ENCODE measurements at regions not wholly inside any gene's neighbourhood (a gene's known extent, or its start where the extent isn't known, plus 50 kb on each side); places are given as distances from the start of the nearest gene placed in this dataset.

DNA sequence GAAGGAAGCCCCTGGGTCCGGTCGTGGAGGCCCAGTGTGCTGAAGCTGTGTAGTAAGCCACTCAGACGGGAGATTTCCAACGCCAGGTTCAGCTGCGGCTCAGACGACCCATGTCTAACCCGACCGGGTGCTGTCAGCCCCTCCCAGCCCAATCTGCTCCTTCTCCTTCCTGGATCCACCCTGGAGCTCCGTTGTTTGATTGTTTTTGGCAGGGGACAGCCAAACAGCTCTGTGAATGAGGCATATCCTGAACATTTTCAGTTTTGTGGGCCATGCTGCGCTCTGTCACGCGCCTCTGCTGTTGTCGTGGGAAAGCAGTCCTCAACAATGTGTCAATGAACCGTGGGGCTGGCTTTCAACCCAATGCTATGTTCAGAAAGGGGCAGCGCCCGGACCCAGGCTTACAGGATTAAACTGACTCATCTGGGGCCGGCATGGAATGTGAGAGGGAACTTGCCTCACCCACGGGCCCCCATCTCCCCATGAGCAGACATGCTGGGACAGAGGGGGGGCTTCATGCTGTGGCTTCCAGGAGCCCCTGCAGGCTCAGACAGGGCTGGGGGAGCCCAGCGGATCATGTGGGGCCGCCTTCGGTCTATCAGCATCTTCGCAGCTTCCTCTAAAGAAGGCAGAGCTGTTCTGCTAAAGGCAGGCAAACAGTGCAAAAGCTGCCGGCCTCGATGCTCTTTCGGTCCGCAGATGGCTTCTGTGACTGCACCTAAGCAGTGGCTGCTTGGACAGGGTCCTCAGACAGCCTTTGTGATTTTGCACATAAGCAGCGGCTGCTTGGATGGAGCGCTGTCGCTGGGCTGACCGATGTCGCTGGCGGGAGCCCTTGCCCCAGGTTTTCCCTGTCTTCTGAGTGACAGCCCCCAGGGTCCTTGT is 101.7 kb downstream of the RIPK4 start (continued):
- TF ChIP-seq, protein P1, sequence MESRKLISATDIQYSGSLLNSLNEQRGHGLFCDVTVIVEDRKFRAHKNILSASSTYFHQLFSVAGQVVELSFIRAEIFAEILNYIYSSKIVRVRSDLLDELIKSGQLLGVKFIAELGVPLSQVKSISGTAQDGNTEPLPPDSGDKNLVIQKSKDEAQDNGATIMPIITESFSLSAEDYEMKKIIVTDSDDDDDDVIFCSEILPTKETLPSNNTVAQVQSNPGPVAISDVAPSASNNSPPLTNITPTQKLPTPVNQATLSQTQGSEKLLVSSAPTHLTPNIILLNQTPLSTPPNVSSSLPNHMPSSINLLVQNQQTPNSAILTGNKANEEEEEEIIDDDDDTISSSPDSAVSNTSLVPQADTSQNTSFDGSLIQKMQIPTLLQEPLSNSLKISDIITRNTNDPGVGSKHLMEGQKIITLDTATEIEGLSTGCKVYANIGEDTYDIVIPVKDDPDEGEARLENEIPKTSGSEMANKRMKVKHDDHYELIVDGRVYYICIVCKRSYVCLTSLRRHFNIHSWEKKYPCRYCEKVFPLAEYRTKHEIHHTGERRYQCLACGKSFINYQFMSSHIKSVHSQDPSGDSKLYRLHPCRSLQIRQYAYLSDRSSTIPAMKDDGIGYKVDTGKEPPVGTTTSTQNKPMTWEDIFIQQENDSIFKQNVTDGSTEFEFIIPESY (CRISPR knock-in tag; IDR thresholded peaks at IDR 0.05), result 0 out of 2 replicates have a peak, but pooled peaks have one; percentile 16
- TF ChIP-seq, protein P2, sequence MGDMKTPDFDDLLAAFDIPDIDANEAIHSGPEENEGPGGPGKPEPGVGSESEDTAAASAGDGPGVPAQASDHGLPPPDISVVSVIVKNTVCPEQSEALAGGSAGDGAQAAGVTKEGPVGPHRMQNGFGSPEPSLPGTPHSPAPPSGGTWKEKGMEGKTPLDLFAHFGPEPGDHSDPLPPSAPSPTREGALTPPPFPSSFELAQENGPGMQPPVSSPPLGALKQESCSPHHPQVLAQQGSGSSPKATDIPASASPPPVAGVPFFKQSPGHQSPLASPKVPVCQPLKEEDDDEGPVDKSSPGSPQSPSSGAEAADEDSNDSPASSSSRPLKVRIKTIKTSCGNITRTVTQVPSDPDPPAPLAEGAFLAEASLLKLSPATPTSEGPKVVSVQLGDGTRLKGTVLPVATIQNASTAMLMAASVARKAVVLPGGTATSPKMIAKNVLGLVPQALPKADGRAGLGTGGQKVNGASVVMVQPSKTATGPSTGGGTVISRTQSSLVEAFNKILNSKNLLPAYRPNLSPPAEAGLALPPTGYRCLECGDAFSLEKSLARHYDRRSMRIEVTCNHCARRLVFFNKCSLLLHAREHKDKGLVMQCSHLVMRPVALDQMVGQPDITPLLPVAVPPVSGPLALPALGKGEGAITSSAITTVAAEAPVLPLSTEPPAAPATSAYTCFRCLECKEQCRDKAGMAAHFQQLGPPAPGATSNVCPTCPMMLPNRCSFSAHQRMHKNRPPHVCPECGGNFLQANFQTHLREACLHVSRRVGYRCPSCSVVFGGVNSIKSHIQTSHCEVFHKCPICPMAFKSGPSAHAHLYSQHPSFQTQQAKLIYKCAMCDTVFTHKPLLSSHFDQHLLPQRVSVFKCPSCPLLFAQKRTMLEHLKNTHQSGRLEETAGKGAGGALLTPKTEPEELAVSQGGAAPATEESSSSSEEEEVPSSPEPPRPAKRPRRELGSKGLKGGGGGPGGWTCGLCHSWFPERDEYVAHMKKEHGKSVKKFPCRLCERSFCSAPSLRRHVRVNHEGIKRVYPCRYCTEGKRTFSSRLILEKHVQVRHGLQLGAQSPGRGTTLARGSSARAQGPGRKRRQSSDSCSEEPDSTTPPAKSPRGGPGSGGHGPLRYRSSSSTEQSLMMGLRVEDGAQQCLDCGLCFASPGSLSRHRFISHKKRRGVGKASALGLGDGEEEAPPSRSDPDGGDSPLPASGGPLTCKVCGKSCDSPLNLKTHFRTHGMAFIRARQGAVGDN (CRISPR knock-in tag; IDR thresholded peaks at IDR 0.05), result peak; percentile 21; the same call in 1 of the 2 replicates
- TF ChIP-seq ETV6 (CRISPR knock-in tag; conservative IDR thresholded peaks at IDR 0.05) (no peak), HDAC1 (CRISPR knock-in tag; IDR thresholded peaks at IDR 0.05) (0 out of 2 replicates have a peak, but pooled peaks have one; percentile 4)
- TF ChIP-seq, protein P3, sequence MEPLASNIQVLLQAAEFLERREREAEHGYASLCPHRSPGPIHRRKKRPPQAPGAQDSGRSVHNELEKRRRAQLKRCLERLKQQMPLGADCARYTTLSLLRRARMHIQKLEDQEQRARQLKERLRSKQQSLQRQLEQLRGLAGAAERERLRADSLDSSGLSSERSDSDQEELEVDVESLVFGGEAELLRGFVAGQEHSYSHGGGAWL (CRISPR knock-in tag; IDR thresholded peaks at IDR 0.05), result no peak
- TF ChIP-seq, protein P4, sequence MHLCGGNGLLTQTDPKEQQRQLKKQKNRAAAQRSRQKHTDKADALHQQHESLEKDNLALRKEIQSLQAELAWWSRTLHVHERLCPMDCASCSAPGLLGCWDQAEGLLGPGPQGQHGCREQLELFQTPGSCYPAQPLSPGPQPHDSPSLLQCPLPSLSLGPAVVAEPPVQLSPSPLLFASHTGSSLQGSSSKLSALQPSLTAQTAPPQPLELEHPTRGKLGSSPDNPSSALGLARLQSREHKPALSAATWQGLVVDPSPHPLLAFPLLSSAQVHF (CRISPR knock-in tag; IDR thresholded peaks at IDR 0.05), result no peak

All from HepG2 (cell line).